Prostate gland (tissue), 2 donors: ENCODE measurements at regions not wholly inside any gene's neighbourhood (a gene's known extent, or its start where the extent isn't known, plus 50 kb on each side); places are given as distances from the start of the nearest gene placed in this dataset.
"Not testable (repeated sequence)": the region's sequence is repeated elsewhere in the genome, so short reads cannot be mapped to it uniquely, and the experiment has no call there.

ENCODE experiments used
- DNase-seq: peaks from one replicate; pipeline ENCODE4 v3.0.0-alpha.2; 2019; ENCODE audit warnings: low spot score
- H3K27ac ChIP-seq, 2 donors: fragments of 200-600 bp; sonication (generic); 2 replicates each; pipeline ENCODE4 v1.5.1; 2017 to 2019
- H3K27me3 ChIP-seq: fragments of 200-600 bp; sonication (generic); replicated peaks from 2 replicates; pipeline ENCODE4 v1.5.1; 2019; ENCODE audit not compliant: insufficient read depth
- H3K36me3 ChIP-seq, 2 donors: fragments of 200-600 bp; sonication (generic); 1 replicate in 1 of 2; 2 replicates in 1 of 2; pipeline versions ENCODE4 v1.5.1 to v1.8.1; 2017 to 2019
- H3K4me1 ChIP-seq: fragments of 200-600 bp; sonication (generic); replicated peaks from 2 replicates; pipeline ENCODE4 v1.5.1; 2019
- H3K4me3 ChIP-seq, 2 donors: fragments of 200-600 bp; sonication (generic); 2 replicates each; pipeline ENCODE4 v1.5.1; 2017 to 2019
- H3K9me3 ChIP-seq: fragments of 200-600 bp; sonication (generic); 2 replicates; pipeline ENCODE4 v1.5.1; 2017
- CTCF ChIP-seq, 4 experiments: fragments of 200-600 bp in 2 of 4; fragments of 450-650 bp in 2 of 4; sonication (generic) in 2 of 4; IDR thresholded peaks; 1 replicate in 3 of 4; 2 replicates in 1 of 4; pipeline ENCODE4 v1.5.1; 2016 to 2019; ENCODE audit warnings: antibody characterized with exemption in 4 of 4, mild to moderate bottlenecking in 2 of 4, moderate library complexity in 2 of 4
- POLR2A ChIP-seq: fragments of 450-650 bp; IDR thresholded peaks from one replicate; pipeline ENCODE4 v1.6.1; 2016; ENCODE audit warnings: antibody characterized with exemption, mild to moderate bottlenecking
- POLR2AphosphoS5 ChIP-seq: sonication (generic); formaldehyde crosslinking; IDR thresholded peaks from one replicate; pipeline ENCODE4 v1.6.1; 2017; ENCODE audit warnings: antibody characterized with exemption
- WGBS: methylation state at CpG from one replicate; pipeline ENCODE4 v1.1.5; 2018; 5-methylcytosine and 5-hydroxymethylcytosine counted together
- intact Hi-C: fragments of 100-400 bp; cut with DNase I; formaldehyde crosslinking; loops from one replicate; pipeline ENCODE4 v1.14.2; 2022

- 87% methylated on average over 2 of the region's 2 CpGs for WGBS
- TF ChIP-seq POLR2AphosphoS5 (no peak), POLR2A (no peak), CTCF (IDR thresholded peaks at IDR 0.05) (no peak)
- no peak overlapping the region for H3K27ac ChIP-seq
- no peaks in the 10 kb centered on the region for H3K27me3 ChIP-seq
- no peaks in the 10 kb centered on the region for H3K36me3 ChIP-seq
- intact Hi-C loops, result no loop called here
- no peaks in the 10 kb centered on the region for H3K4me1 ChIP-seq
- no peak for DNase-seq
- no peak overlapping the region for H3K4me3 ChIP-seq
- no peaks in the 10 kb centered on the region for H3K9me3 ChIP-seq
Observed at GRCh38 chr2:51290725-51291124, 258.8 kb upstream of the NRXN1 start.

- no peaks in the 10 kb centered on the region for H3K9me3 ChIP-seq
- no peak overlapping the region for H3K27ac ChIP-seq
- WGBS, result 74% methylated on average over 1 of the region's 1 CpG
- H3K27me3 ChIP-seq, result no peaks in the 10 kb centered on the region
- intact Hi-C loops, result no loop called here
- no peak for TF ChIP-seq CTCF (IDR thresholded peaks at IDR 0.05)
- no peak for TF ChIP-seq POLR2A
- TF ChIP-seq POLR2AphosphoS5, result no peak
- H3K4me1 ChIP-seq, result no peaks in the 10 kb centered on the region
- H3K36me3 ChIP-seq, result no peaks in the 10 kb centered on the region
- DNase-seq, result no peak
- no peak overlapping the region for H3K4me3 ChIP-seq
Observed at GRCh38 chr2:51289045-51289444, 257.1 kb upstream of the NRXN1 start.

- no peaks in the 10 kb centered on the region for H3K9me3 ChIP-seq
- WGBS, result 60% methylated on average over 1 of the region's 1 CpG
- H3K27me3 ChIP-seq, result no peaks in the 10 kb centered on the region
- TF ChIP-seq POLR2A, result no peak
- TF ChIP-seq POLR2AphosphoS5, result no peak
- intact Hi-C loops, result no loop called here
- no peaks in the 10 kb centered on the region for H3K36me3 ChIP-seq
- H3K4me3 ChIP-seq, result no peak overlapping the region
- H3K27ac ChIP-seq, result no peak overlapping the region
- no peaks in the 10 kb centered on the region for H3K4me1 ChIP-seq
- no peak for DNase-seq
Observed at GRCh38 chr2:51268191-51268590, 236.3 kb upstream of the NRXN1 start.

- Histone ChIP-seq H3K4me3 (no peak overlapping the region), H3K27me3 (no peaks in the 10 kb centered on the region), H3K36me3 (no peaks in the 10 kb centered on the region), H3K9me3 (no peaks in the 10 kb centered on the region), H3K4me1 (no peaks in the 10 kb centered on the region), H3K27ac (no peak overlapping the region)
- intact Hi-C loops, result no loop called here
- 82% methylated on average over 2 of the region's 2 CpGs for WGBS
- TF ChIP-seq POLR2AphosphoS5 (no peak), CTCF (IDR thresholded peaks at IDR 0.05) (no peak), POLR2A (no peak)
- no peak for DNase-seq
Observed at GRCh38 chr2:51265539-51265938, 233.6 kb upstream of the NRXN1 start.

- no peak overlapping the region for H3K4me3 ChIP-seq
- H3K36me3 ChIP-seq, result no peaks in the 10 kb centered on the region
- no peaks in the 10 kb centered on the region for H3K4me1 ChIP-seq
- 58% methylated on average over 3 of the region's 3 CpGs for WGBS
- DNase-seq, result no peak
- no peaks in the 10 kb centered on the region for H3K27me3 ChIP-seq
- intact Hi-C loops, result no loop called here
- no peaks in the 10 kb centered on the region for H3K9me3 ChIP-seq
- H3K27ac ChIP-seq, result no peak overlapping the region
- TF ChIP-seq POLR2AphosphoS5 (no peak), POLR2A (no peak), CTCF (IDR thresholded peaks at IDR 0.05) (no peak)
Observed at GRCh38 chr2:51263951-51264350, 232.0 kb upstream of the NRXN1 start.

- H3K4me1 ChIP-seq, H3K27ac ChIP-seq, H3K9me3 ChIP-seq, DNase-seq, H3K36me3 ChIP-seq, H3K4me3 ChIP-seq, intact Hi-C loops, H3K27me3 ChIP-seq: not testable (repeated sequence)
- 64% methylated on average over 2 of the region's 2 CpGs for whole genome bisulfite sequencing
Observed at GRCh38 chr2:51263101-51263500, 231.2 kb upstream of the NRXN1 start.
